ENCODE measurements at regions not wholly inside any gene's neighbourhood (a gene's known extent, or its start where the extent isn't known, plus 50 kb on each side); places are given as distances from the start of the nearest gene placed in this dataset.

GRCh38 chr5:158644301-158644700 lies 455.4 kb downstream of the EBF1 start:
- DNase-seq (ENCODE audit: low read depth in 4 of 4, low spot score in 3 of 4) = no peak

- no peak for DNase-seq (ENCODE audit: low read depth in 4 of 4, low spot score in 3 of 4)
These were observed 455.9 kb downstream of the EBF1 start for GRCh38 chr5:158643840-158644239.

- no peak for DNase-seq (ENCODE audit: low read depth in 4 of 4, low spot score in 3 of 4)
These were observed 456.8 kb downstream of the EBF1 start for GRCh38 chr5:158642879-158643278.

GRCh38 chr5:158641016-158641415 lies 458.7 kb downstream of the EBF1 start:
- DNase-seq (ENCODE audit: low read depth in 4 of 4, low spot score in 3 of 4) = no peak

GRCh38 chr5:158640593-158640980 lies 459.1 kb downstream of the EBF1 start:
- DNase-seq (ENCODE audit: low read depth in 4 of 4, low spot score in 3 of 4) = no peak

GRCh38 chr5:158639881-158640592 lies 459.7 kb downstream of the EBF1 start:
- no peak for DNase-seq (ENCODE audit: low read depth in 4 of 4, low spot score in 3 of 4)

GRCh38 chr5:158638396-158638795 lies 461.3 kb downstream of the EBF1 start:
- DNase-seq (ENCODE audit: low read depth in 4 of 4, low spot score in 3 of 4) = no peak

GRCh38 chr5:158637039-158637438 lies 462.7 kb downstream of the EBF1 start:
- no peak for DNase-seq (ENCODE audit: low read depth in 4 of 4, low spot score in 3 of 4)

GRCh38 chr5:158635565-158635964 lies 464.2 kb downstream of the EBF1 start:
- no peak for DNase-seq (ENCODE audit: low read depth in 4 of 4, low spot score in 3 of 4)

GRCh38 chr5:158634714-158635113 lies 465.0 kb downstream of the EBF1 start:
- no peak for DNase-seq (ENCODE audit: low read depth in 4 of 4, low spot score in 3 of 4)

GRCh38 chr5:158629591-158630312 lies 470.0 kb downstream of the EBF1 start:
- no peak for DNase-seq (ENCODE audit: low read depth in 4 of 4, low spot score in 3 of 4)

- no peak for DNase-seq (ENCODE audit: low read depth in 4 of 4, low spot score in 3 of 4)
These were observed 473.0 kb downstream of the EBF1 start for GRCh38 chr5:158626718-158627117.

GRCh38 chr5:158623971-158624370 lies 475.7 kb downstream of the EBF1 start:
- no peak for DNase-seq (ENCODE audit: low read depth in 4 of 4, low spot score in 3 of 4)

- peak in 1 of 4 donors; percentile 8 for DNase-seq (ENCODE audit: low read depth in 4 of 4, low spot score in 3 of 4)
These were observed 478.3 kb downstream of the EBF1 start for GRCh38 chr5:158621391-158621790.

- DNase-seq (ENCODE audit: low read depth in 4 of 4, low spot score in 3 of 4) = peak in 1 of 4 donors; percentile 5
These were observed 480.5 kb downstream of the EBF1 start for GRCh38 chr5:158619083-158619788.

GRCh38 chr5:158618256-158618655 lies 481.5 kb downstream of the EBF1 start:
- DNase-seq (ENCODE audit: low read depth in 4 of 4, low spot score in 3 of 4) = no peak

GRCh38 chr5:158616707-158617106 lies 483.0 kb downstream of the EBF1 start:
- DNase-seq (ENCODE audit: low read depth in 4 of 4, low spot score in 3 of 4) = no peak

GRCh38 chr5:158614951-158615350 lies 484.8 kb downstream of the EBF1 start:
- no peak for DNase-seq (ENCODE audit: low read depth in 4 of 4, low spot score in 3 of 4)

GRCh38 chr5:158611581-158611980 lies 488.1 kb downstream of the EBF1 start:
- DNase-seq (ENCODE audit: low read depth in 4 of 4, low spot score in 3 of 4) = no peak

- no peak for DNase-seq (ENCODE audit: low read depth in 4 of 4, low spot score in 3 of 4)
These were observed 489.7 kb downstream of the EBF1 start for GRCh38 chr5:158610051-158610415.

GRCh38 chr5:158609333-158610050 lies 490.2 kb downstream of the EBF1 start:
- no peak for DNase-seq (ENCODE audit: low read depth in 4 of 4, low spot score in 3 of 4)
